SK-N-MC (cell line): ENCODE measurements at regions not wholly inside any gene's neighbourhood (a gene's known extent, or its start where the extent isn't known, plus 50 kb on each side); places are given as distances from the start of the nearest gene placed in this dataset.

Experiments used
- EZH2 ChIP-seq: fragments of 200-600 bp; sonication (generic); IDR thresholded peaks from one replicate; pipeline ENCODE4 v1.6.1; 2017; ENCODE audit warnings: antibody characterized with exemption
- POLR2AphosphoS5 ChIP-seq: IDR thresholded peaks from 2 replicates; pipeline ENCODE4 v1.6.1; 2012; ENCODE audit warnings: mild to moderate bottlenecking, low read depth, low read length, borderline replicate concordance

DNA sequence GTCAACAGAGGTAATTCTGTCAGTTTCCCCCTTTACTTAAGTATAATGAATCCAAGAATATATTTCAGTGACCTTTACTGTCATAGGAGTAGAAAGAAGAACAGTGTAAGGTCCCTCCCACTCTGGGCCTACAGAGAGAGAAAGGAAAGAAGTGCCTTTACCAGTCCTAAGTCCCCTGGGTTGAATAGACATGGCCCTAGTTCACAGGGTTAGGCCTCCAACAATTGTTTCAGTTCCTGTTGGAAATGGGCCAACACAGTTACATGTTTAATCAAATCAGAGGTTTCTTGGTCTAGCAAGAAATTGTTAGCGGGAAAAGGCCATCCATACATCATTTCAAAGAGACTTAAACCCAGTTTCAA is 605.6 kb downstream of the MTRR start:
- TF ChIP-seq POLR2AphosphoS5 (no peak), EZH2 (no peak)
